ENCODE measurements at regions not wholly inside any gene's neighbourhood (a gene's known extent, or its start where the extent isn't known, plus 50 kb on each side); places are given as distances from the start of the nearest gene placed in this dataset.
"Not testable (repeated sequence)": the region's sequence is repeated elsewhere in the genome, so short reads cannot be mapped to it uniquely, and the experiment has no call there.

DNA sequence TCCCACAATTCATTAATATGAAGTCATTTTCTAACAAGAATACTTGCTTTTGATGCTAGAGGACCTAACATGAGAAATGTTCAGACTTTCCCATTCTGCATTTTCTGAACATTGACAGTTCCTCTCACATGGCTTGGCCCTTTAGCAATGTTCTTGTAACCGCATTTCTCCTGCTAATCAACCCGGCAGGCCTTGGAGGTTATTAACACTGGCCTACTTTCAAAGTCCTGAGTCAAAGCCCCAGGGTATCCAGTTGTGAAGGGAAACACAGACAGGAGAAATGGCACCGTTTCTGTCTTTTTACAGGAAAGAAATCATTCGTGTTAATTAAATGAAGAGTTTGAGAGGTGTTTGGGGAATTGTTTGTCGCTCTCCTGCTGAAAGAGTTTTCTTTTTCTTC is 446.5 kb upstream of the MIS18BP1 start:
- peak; percentile 9 for DNase-seq

DNA sequence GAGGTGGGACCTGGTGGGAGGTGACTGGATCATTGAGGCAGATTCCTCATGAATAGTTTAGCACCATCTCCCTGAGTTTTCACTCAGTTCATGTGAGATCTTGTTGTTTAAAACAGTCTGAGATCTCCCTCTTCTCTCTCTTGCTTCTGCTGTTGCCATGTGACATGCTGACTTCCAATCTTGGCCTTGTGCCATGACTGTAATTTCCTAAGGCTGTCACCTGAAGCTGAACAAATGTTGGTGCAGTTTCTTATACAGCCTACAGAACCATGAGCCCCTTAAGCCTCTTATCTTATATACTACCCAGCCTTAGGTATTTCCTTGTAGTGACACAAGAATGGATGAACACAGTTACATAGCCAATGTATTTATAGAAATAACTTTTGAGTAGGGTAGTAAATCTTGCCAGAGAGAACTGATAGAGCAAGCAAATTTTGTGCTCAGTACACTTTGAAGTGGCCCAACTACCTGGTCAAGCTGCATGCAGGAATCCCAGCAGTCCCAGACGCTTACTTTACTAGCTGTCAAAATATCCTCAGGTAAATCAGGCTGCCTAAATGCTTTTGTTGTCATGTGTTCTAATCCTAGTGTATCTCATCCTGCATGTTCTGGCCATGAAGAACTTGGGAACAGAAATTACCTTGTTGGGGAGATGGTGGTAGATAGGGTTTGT is 445.6 kb upstream of the MIS18BP1 start:
- peak; percentile 65 for DNase-seq

DNA sequence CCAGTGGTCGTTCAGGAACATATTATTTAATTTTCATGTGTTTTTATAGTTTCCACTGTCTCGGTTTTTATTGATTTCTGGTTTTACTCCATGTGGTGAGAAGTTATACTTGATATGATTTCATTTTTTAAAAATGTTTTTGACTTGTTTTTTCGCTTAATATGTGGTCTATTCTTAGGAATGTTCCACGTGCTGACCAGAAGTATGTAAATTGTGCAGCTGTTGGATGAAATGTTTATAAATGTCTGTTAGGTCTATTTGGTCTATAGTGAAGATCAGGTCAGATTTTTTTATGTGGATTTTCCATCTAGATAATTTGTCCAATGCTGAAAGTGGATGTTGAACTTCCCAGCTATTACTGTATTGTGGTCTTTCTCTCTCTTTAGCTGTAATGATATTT is 433.8 kb upstream of the MIS18BP1 start:
- DNase-seq, result no peak

DNA sequence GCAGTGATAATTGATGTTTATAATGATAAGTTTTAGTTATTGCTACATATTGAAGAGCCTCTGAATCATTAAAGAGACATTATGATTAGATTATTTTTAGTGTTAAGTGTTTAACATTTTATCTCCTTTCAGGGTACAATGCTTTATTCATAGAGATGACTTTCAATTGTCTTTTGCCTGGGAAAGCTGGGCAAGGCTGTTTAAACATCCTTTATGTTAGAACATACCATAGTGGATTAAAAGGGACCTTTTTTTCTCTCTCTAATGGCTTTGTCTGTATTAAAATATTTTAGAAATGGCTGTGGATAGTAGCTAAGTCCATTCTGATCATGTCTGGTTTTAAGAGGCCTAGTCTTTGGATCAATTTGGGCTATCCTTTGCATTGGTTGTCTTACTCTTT is 427.5 kb upstream of the MIS18BP1 start:
- no peak for DNase-seq

DNA sequence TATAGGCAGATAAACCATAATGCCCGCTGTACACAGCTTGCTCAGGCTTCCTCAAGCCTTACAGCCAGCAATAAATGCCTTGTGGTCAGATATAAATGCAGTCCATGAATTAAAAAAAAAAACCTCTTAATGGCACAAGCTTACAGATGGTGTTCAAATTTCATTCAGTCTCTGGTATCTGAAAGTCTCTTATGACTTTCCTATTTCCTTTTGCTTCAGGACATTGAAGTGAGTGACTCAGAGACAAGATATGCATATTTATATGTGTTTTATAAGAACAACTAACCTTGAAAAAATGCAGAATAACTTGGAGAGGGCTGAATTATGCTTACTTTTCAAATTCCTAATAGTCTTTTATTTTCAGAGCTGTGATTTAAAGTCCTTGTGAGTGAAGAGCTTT is 426.9 kb upstream of the MIS18BP1 start:
- no peak for DNase-seq

DNA sequence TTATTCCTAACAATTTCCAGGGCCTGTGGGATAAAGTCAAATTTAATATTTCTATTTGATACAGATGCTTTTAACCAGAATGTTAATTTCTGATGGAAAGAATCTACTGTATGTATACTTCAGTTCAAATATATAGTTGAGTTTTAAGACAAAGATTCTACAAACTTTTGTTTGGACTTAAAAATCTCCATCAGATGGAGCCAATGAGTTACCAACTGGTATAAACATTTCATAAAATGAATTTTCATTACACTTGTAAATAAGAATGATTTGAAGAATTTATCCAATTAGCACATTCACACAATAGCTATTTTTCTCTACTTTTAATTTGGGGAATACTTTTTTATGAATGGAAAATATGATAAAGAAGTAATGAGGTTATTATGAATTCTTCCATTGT is 425.2 kb upstream of the MIS18BP1 start:
- DNase-seq, result no peak

DNA sequence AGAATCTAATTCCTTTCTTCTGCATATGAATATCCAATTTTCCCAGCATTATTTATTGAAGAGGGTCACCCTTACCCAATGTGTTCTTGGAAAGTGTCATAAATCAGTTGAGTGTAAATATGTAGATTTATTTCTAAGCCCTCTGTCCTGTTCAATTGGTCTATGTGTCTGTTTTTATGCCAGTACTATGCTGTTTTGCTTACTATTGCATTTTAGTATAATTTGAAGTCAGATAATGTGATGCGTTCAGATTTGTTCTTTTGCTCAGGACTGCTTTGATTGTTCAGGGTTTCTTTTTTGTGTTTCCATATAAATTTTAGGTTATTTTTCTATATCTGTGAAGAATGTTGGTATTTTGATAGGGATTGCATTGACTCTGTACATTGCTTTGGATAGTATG is 420.4 kb upstream of the MIS18BP1 start:
- DNase-seq, result no peak

DNA sequence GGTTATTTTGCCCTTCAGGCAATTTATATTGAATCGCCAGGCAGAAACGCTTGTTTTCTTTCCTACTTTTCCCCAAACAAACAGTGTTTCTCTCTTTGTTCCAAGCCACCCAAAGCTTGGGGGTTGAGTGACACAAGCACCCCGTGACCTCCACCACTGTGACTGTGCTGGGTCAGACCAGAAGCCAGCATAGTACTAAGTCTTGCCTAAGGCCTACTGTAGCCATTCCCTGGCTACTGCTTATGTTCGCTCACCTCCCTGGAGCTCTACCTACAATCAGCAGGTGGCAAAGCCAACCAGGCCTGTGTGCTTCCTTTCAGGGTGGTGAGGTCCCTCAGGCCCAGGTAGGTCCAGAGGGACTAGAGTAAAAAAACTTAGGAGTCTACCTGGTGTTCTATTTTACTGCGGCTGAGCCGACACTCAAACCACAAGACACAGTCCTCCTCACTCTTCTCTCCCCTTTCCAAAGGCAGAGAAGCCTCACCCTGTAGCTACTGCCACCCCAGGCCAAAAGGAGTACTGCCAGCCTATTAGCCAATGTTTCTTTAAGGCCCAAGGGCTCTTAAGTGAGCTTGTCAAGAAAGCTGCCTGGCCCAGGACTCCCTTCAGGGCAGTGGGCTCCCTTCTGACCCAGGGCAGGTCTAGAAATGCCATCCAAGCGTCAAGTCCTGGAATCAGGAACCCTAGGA is 411.8 kb upstream of the MIS18BP1 start:
- DNase-seq, result peak; percentile 27

DNA sequence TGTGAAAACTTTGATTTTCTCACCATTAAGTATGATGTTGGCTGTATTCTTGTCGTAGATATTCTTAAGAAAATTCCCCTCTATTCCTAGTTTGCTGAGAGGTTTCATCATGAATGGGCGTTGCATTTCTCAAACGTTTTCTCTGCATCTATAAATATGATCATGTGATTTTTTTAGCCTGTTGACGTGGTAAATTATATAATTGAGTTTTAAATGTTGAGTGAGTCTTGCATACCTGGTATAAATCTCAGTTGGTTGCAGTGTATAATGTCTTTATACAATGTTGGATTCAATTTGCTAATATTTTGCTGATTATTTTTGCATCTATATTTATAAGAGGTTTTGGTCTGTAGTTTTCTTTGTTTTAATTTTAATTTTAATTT is 405.9 kb upstream of the MIS18BP1 start:
- no peak for DNase-seq

DNA sequence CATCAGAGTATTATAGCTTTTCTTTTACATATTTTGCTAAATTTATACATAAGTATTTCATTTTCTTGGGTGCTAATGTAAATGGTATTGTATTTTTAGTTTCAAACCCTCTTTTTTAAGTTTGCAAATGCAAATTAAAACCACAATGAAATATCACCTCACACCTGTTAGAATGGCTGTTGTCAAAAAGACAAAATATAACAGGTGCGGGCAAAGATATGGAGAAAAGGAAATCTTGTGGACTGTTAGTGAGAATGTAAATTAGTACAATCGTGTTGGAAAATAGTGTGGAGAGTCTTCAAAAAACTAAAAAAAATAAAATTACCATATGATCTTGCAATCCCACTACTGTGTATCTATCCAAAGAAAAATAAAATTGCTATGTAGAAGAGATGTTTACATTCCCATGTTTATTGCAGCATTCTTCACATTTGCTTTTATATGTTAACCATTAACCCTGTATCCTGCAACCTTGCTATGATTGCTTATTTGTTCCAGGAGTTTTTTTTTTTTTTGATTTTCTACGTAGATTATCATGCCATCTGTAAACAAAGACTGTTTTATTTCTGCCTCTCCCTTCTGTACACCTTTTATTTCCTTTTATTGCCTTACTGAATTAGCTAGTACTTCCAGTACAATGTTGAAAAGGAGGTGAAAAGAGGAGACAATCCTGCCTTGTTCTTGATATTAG is 405.4 kb upstream of the MIS18BP1 start:
- DNase-seq, result no peak

DNA sequence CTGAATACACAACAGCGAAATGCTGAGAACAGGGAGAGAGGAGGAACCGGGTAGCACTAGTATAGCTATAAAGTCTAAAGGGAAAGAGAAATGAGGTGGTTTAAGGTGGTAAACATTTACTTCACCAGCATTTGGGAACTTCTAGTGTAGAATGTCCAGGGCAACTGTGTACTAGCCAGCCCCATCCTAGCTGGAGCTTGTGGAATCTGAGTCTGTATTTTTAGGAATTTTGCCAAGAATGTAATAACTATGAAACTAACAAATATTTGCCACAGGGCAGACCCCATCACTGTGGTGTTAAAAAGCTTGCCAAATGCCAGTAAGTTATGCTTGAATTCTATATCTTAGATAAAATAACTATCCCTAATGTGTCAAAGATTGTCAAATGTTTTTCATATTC is 398.9 kb upstream of the MIS18BP1 start:
- no peak for DNase-seq

DNA sequence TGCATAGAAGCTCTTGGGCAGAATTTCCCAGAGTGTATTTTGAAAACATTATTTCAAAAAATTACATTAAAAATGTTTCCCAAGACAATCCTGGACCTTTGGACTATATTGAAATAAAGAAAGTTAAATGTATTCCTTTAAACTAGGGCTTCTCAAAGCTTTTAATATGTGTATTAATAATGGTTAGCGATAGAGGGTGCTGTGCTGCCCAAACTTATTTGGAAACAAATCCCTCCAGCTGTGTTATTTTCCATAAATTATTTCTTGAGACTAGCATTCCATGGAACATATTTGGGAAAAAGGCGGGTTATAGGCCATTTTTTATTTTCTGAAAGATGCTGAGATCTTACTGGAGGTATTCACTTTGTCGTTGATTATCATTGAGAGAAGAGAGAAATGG is 397.8 kb upstream of the MIS18BP1 start:
- DNase-seq, result no peak

DNA sequence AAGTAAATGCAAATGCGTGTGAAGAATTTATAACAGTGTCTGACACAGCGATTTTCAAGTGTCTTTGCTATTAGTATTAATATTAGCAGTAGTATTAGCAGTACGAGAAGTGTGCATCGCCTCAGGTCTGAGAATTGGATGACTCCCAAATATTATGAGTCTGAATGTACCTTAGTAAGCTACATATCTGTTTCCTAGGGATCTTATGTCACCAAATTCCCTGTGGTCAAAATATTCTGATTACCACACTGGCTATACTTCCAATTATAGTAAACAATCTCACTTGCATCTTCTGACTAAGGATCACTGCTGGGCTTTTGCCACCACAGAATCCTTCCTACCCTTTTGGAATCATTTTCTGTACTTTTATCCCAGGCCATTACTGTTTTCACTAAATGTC is 396.0 kb upstream of the MIS18BP1 start:
- no peak for DNase-seq

DNA sequence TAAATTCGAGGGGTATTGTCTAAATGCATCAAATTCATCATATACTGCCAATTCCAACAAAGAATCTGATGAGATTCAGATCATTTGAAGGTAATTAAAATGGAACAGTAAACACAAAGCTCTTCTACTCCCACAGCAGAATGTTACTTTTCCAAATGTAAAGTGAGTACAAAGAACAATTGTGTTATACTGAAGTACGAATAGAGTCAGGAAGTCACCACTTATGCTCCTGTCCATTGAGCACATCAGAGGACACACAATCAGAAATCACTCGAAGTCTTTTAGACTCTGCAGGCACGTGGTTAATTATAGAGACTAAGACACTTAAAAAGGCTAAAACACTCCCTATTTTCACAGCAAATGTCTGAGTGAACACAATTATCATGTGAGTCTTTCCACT is 388.5 kb upstream of the MIS18BP1 start:
- no peak for DNase-seq

DNA sequence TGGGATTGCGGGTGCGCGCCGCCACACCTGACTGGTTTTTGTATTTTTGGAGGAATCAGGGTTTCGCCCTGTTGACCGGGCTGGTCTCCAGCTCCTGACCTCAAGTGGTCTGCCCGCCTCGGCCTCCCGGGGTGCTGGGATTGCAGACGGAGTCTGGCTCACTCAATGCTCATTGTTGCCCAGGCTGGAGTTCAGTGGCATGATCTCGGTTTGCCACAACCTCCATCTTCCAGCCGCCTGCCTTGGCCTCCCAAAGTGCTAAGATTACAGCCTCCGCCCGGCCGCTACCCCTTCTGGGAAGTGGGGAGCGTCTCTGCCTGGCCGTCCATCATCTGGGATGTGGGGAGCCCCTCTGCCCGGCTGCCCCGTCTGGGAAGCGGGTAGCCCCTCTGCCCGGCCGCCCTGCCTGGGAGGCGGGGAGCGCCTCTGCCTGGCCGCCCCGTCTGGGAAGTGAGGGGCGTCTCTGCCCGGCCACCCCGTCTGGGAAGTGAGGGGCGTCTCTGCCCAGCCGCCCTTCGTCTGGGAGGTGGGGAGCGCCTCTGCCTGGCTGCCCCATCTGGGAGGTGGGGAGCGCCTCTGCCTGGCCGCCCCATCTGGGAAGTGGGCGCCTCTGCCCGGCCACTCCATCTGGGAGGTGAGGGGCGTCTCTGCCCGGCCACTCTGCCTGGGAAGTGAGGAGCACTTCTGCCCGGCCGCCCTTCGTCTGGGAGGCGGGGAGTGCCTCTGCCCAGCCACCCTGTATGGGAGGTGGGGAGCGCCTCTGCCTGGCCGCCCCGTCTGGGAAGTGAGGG is 381.8 kb upstream of the MIS18BP1 start:
- not testable (repeated sequence) for DNase-seq

DNA sequence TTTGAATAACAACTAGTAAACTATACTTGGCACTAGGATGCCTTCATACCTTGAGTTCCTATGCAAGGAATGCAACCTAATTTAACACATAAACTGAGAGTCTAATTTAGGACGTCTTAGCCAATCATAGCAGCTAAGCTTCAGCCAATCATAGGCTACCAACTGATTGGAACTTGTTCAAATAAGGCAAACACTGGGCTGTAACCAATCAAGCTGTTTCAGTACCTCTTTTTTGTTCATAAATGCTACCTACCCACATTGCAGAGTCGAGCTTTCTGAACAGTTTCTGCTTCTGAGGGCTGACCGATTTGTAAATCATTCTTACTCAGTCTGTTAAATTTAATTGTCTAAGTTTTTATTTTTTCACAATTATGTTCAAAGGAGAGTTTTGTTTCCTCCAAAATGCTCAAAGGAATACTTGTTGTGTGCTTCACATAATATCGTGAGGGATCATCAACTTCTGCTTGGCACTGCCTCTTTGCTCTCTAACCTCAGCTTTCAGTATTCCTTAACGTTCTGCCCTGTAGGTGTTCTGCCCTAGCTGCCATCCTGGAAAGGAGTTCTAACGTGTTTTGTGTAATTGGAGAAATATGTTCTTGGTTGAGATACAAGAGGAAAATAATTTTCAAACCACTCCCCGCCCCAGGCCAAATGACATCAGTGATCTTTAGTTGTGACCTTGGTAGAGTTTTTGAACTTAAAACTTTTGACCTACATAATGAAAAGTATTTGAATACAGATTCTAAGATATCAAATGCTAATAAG is 380.4 kb upstream of the MIS18BP1 start:
- no peak for DNase-seq

DNA sequence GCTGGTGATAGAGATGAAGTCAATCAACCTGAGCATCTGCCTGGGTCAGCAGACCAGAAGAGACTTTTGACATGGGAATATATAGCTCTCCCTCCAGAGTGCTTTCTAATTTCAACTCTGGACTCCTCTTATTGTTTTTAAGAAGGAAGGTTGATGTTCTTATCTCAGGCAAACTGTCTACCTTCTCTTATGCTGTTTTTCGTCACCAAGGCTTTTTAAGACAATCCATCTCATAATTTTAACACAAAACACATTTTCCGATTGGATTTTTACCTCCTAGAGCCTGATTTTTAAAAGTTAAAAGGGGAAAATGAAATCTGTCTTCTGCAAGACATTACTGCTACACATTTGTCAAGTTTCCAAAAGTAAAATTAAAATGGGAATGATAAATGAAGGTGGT is 368.7 kb upstream of the MIS18BP1 start:
- no peak for DNase-seq

DNA sequence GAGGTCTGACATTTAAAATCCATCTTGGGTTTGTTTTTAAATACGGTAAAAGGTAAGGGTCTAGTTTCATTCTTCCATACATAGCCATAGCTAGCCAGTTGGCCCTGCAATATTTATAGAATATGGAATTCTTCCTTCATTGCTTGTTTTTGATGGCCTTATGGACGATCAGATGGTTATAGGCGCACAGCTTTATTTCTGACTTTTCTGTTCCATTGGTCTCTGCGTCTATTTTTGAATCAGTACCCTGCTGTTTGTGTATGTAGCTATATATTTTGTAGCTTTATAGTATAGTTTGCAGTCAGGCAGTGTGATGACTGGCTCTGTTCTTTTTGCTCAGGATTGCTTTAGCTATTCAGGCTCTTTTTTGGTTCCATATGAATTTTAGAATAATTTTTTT is 366.8 kb upstream of the MIS18BP1 start:
- DNase-seq, result no peak

DNA sequence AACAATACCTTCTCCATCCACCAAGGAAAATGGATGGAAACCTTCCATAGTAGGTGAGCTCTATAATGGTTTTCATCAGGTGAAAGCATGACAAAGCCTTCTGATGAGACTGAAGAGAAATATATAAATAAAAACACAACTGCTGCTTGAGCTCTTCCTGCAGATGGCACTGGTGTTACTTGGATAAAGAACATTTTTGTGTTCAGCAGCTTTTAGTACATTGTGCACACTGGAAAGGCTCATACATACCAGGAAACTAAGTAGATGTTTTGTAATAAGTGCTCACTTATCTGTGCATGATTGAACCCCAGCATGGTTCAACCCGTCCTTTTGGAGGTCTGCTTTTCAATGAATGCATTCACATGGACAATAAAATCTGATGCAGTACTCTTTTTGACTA is 357.3 kb upstream of the MIS18BP1 start:
- DNase-seq, result peak; percentile 51

DNA sequence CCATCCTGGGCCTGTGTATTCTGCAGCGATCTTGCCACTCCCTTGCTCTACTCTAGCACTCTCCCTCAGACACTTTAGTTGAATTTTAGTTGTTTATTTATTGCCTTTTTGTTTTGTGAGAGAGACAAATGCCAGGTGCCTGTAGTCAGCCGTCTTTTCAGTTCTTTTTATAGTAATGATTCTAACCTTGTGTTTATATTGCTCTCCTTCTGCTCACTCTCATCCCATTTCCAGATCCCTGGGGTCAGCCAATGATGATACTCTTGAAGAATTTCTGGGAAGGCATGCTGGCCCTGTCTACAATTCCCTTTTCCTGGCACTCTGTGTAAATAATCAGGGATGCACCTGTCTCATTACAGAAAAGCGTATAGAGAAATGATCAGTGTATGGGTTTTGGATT is 334.1 kb upstream of the MIS18BP1 start:
- DNase-seq, result no peak

DNA sequence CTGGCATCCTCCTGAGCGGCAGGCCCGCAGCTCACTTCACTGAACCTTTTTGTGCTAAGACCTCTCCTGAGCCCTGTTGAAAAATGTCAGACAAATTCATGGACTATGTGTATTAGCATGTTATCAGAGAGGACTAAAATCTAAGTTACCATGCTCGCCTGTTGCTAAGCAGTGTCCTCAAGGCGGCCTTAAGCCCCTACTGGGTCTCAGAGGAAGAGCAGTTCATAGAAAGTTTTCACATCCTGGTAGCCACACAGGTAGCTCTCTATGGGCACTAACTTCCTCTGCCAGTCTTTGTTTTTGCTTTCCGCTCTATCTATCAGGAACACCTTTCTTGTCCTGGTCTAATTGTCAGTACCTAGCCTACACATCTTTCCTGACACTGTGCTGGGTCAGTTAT is 306.6 kb upstream of the MIS18BP1 start:
- DNase-seq, result no peak

DNA sequence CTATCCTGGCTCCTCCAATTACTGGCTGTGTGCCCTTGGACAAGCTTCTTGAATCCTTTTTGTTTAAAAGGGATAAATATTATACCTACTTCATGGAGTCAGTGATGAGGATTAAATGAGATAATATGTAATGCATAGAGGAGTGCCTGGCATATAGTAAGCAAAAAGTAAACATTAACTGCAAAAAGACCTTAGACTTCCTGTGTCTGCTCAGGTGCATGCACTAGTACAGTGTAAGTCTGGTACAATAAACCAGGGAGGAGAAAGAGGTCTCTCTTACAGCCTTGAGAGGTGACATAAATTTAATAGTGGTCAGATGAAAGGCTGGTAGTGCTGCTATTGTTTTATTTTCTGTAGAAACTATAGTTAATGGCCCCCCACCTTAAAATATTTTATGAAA is 305.2 kb upstream of the MIS18BP1 start:
- DNase-seq, result no peak

DNA sequence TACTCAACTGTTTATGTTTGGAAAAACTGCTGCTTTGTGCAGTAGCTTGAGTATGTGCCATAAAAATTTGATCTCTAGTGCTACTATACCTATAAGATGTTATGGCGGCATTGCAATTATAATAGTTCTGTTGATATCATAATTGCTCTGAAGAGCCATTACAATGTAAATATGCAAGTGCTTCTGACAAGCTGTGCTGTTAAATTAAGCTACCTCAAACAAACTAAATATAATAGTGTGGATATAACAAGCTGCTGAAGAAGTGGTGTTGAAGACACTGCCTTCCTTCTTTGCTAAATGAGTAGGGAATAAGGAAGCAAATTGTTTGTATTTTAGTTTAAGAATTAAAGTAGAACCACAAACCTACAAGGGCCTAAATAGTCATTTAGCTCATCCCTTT is 301.0 kb upstream of the MIS18BP1 start:
- no peak for DNase-seq
